IMR-90 (cell line): ENCODE measurements at regions not wholly inside any gene's neighbourhood (a gene's known extent, or its start where the extent isn't known, plus 50 kb on each side); places are given as distances from the start of the nearest gene placed in this dataset.

Experiments used
- ATAC-seq: fragments of 200-7000 bp; cut with Tn5 transposase; 2 replicates; pipeline ENCODE4 v1.9.1; 2020; ENCODE audit warnings: low read depth, mild to moderate bottlenecking, moderate library complexity
- BruUV-seq: library from RNA; stranded (reverse); fragments of 400-500 nt; replicated peaks from 2 replicates; lab custom pipeline; 2021; lab: Mats Ljungman, UMichigan
- CTCF ChIA-PET: fragments of 300-600 bp; formaldehyde crosslinking; extraction: SDS; loops from one replicate; lab custom pipeline; 2021; ENCODE audit warnings: antibody characterized with exemption; lab: Yijun Ruan, JAX
- POLR2A ChIA-PET: fragments of 300-600 bp; sonication (Branson Sonifier 250); formaldehyde crosslinking; loops from one replicate; lab custom pipeline; 2022; ENCODE audit warnings: antibody characterized with exemption; ENCODE audit not compliant: unreplicated experiment; lab: Charles Lee
- DNase-seq: peaks from one replicate; pipeline ENCODE4 v3.0.0; 2013
- H2AFZ ChIP-seq: replicated peaks from 2 replicates; pipeline ENCODE3; 2013; ENCODE audit warnings: low read length, mild to moderate bottlenecking; ENCODE audit not compliant: poor library complexity
- H2AK5ac ChIP-seq: 2 replicates; pipeline ENCODE4 v1.6.1; 2013; ENCODE audit warnings: low read depth, low read length, inconsistent platforms
- H2AK9ac ChIP-seq: replicated peaks from 2 replicates; pipeline ENCODE3; 2013; ENCODE audit warnings: mild to moderate bottlenecking, low read depth, low read length, moderate library complexity; ENCODE audit not compliant: poor library complexity
- H2BK120ac ChIP-seq: 2 replicates; pipeline ENCODE4 v1.6.1; 2013; ENCODE audit warnings: low read depth, low read length, inconsistent platforms
- H2BK15ac ChIP-seq: 3 replicates; pipeline ENCODE4 v1.6.1; 2013; ENCODE audit warnings: low read depth, low read length, inconsistent platforms
- H2BK20ac ChIP-seq: 2 replicates; pipeline ENCODE4 v1.6.1; 2013; ENCODE audit warnings: low read depth, mild to moderate bottlenecking, inconsistent platforms, low read length, moderate library complexity
- H2BK5ac ChIP-seq: 2 replicates; pipeline ENCODE4 v1.6.1; 2013; ENCODE audit warnings: mild to moderate bottlenecking, low read depth, low read length, inconsistent platforms; ENCODE audit not compliant: poor library complexity, severe bottlenecking
- H3K14ac ChIP-seq: replicated peaks from 2 replicates; pipeline ENCODE4 v1.6.1; 2013; ENCODE audit warnings: low read depth, low read length, inconsistent platforms
- H3K18ac ChIP-seq: 2 replicates; pipeline ENCODE4 v1.6.1; 2013; ENCODE audit warnings: low read depth, low read length, control low read depth
- H3K23ac ChIP-seq: 2 replicates; pipeline ENCODE4 v1.6.1; 2013; ENCODE audit warnings: low read depth, low read length, inconsistent platforms
- H3K27ac ChIP-seq: 2 replicates; pipeline ENCODE4 v1.5.1; 2013; ENCODE audit warnings: mild to moderate bottlenecking, control low read depth, low read length; ENCODE audit not compliant: insufficient read depth
- H3K27me3 ChIP-seq: 2 replicates; pipeline ENCODE4 v1.6.1; 2013; ENCODE audit warnings: low read length; ENCODE audit not compliant: control insufficient read depth, insufficient read depth
- H3K36me3 ChIP-seq: 2 replicates; pipeline ENCODE4 v1.6.1; 2013; ENCODE audit warnings: low read length, mixed read lengths; ENCODE audit not compliant: control insufficient read depth, insufficient read depth
- H3K4ac ChIP-seq: 2 replicates; pipeline ENCODE4 v1.6.1; 2013; ENCODE audit warnings: low read depth, low read length, inconsistent platforms
- H3K4me1 ChIP-seq: 2 replicates; pipeline ENCODE4 v1.6.1; 2013; ENCODE audit warnings: low read length, mixed read lengths; ENCODE audit not compliant: control insufficient read depth, insufficient read depth
- H3K4me2 ChIP-seq: 2 replicates; pipeline ENCODE4 v1.6.1; 2013; ENCODE audit warnings: low read depth, mild to moderate bottlenecking, control low read depth, low read length, moderate library complexity
- H3K4me3 ChIP-seq: 2 replicates; pipeline ENCODE4 v1.5.1; 2013; ENCODE audit warnings: low read depth, mild to moderate bottlenecking, control low read depth, low read length, moderate library complexity; ENCODE audit not compliant: insufficient read depth
- H3K56ac ChIP-seq: 2 replicates; pipeline ENCODE4 v1.6.1; 2013; ENCODE audit warnings: low read length, inconsistent platforms; ENCODE audit not compliant: insufficient read depth; ENCODE audit errors: extremely low read depth
- H3K79me1 ChIP-seq, 2 experiments: 2 replicates each; pipeline ENCODE4 v1.6.1; 2013; ENCODE audit warnings: low read length in 2 of 2, inconsistent platforms in 1 of 2, low read depth in 1 of 2
- H3K9ac ChIP-seq: 2 replicates; pipeline ENCODE4 v1.6.1; 2013; ENCODE audit warnings: low read depth, low read length, control low read depth
- H3K9me1 ChIP-seq: 2 replicates; pipeline ENCODE4 v1.6.1; 2013; ENCODE audit warnings: low read length, inconsistent platforms; ENCODE audit not compliant: insufficient read depth
- H3K9me3 ChIP-seq: 2 replicates; pipeline ENCODE4 v1.6.1; 2013; ENCODE audit warnings: low read length; ENCODE audit not compliant: control insufficient read depth, insufficient read depth
- H4K20me1 ChIP-seq: 2 replicates; pipeline ENCODE4 v1.6.1; 2013; ENCODE audit warnings: low read length, inconsistent platforms; ENCODE audit not compliant: insufficient read depth
- H4K5ac ChIP-seq: 2 replicates; pipeline ENCODE4 v1.6.1; 2013; ENCODE audit warnings: mild to moderate bottlenecking, low read depth, low read length, control low read depth
- H4K8ac ChIP-seq, 2 experiments: 2 replicates each; pipeline ENCODE4 v1.6.1; 2013; ENCODE audit warnings: low read depth in 2 of 2, low read length in 2 of 2, control low read depth in 1 of 2, inconsistent platforms in 1 of 2
- H4K91ac ChIP-seq: 2 replicates; pipeline ENCODE4 v1.6.1; 2013; ENCODE audit warnings: low read depth, low read length, inconsistent platforms; ENCODE audit not compliant: insufficient read depth
- RCOR1 ChIP-seq: IDR thresholded peaks from 2 replicates; pipeline ENCODE4 v1.6.1; 2012; ENCODE audit warnings: mild to moderate bottlenecking, low read length, improper control_type of control experiment; ENCODE audit not compliant: insufficient replicate concordance
- USF2 ChIP-seq: fragments of 150-350 bp; IDR thresholded peaks from 2 replicates; pipeline ENCODE4 v1.6.1; 2017; ENCODE audit warnings: mild to moderate bottlenecking, antibody characterized with exemption, low read length, low read depth
- WGBS, 2 experiments: methylation state at CpG; one replicate each; pipeline versions ENCODE4 v1.1.5 to v1.1.7; 2013; ENCODE audit warnings: missing lambda C conversion rate in 2 of 2; ENCODE audit not compliant: insufficient read length in 1 of 2; ENCODE audit errors: extremely low coverage in 2 of 2; 5-methylcytosine and 5-hydroxymethylcytosine counted together
- dilution Hi-C: fragments of 300-500 bp; cut with HindIII; formaldehyde crosslinking; loops from one replicate; pipeline ENCODE4 v1.14.3; 2018; ENCODE audit warnings: low sequenced_read_pairs; ENCODE audit not compliant: unreplicated experiment
- in situ Hi-C: fragments of 300-500 bp; cut with MboI; formaldehyde crosslinking; loops from 3 replicates; pipeline ENCODE4 v1.14.3; 2019; ENCODE audit warnings: low sequenced_read_pairs, inconsistent platforms, mixed read lengths
- intact Hi-C: fragments of 100-400 bp; cut with micrococcal nuclease; formaldehyde crosslinking; loops from 2 replicates; pipeline ENCODE4 v1.10.0; 2022

GRCh38 chr2:42863751-42864150, 71.4 kb upstream of the HAAO start:
- no peak overlapping the region for H2AK5ac ChIP-seq
- in situ Hi-C loops (no loop called here), dilution Hi-C loops (no loop called here), intact Hi-C loops (no loop called here)
- no peaks in the 10 kb centered on the region for H4K20me1 ChIP-seq
- BruUV-seq: no TSS peak
- no peak overlapping the region for H4K91ac ChIP-seq
- ChIA-PET POLR2A (no interaction called here), CTCF (no interaction called here)
- peaks cover 10% of the 10 kb centered on the region for H3K9me3 ChIP-seq
- H3K14ac ChIP-seq: no peak overlapping the region
- H2BK120ac ChIP-seq: no peak overlapping the region
- H3K36me3 ChIP-seq: no peaks in the 10 kb centered on the region
- no peak overlapping the region for H3K18ac ChIP-seq
- no peak overlapping the region for H4K5ac ChIP-seq
- no peak overlapping the region for H3K27ac ChIP-seq
- H3K56ac ChIP-seq: no peak overlapping the region
- no peak overlapping the region for H2AFZ ChIP-seq
- WGBS, 2 experiments: no CpG with 5 or more reads among the region's 10 CpGs
- no peak overlapping the region for H3K4me2 ChIP-seq
- H2AK9ac ChIP-seq: no peak overlapping the region
- no peak overlapping the region for H2BK15ac ChIP-seq
- DNase-seq (no peak), ATAC-seq (no peak)
- no peaks in the 10 kb centered on the region for H3K9me1 ChIP-seq
- H3K23ac ChIP-seq: no peak overlapping the region
- TF ChIP-seq USF2 (no peak), RCOR1 (no peak)
- H3K27me3 ChIP-seq: 0 out of 2 replicates have a peak, but pooled peaks cover 2% of the 10 kb centered on the region
- H3K4ac ChIP-seq: no peak overlapping the region
- H2BK5ac ChIP-seq: no peak overlapping the region
- H3K9ac ChIP-seq: no peak overlapping the region
- no peak overlapping the region for H2BK20ac ChIP-seq
- no peaks in the 10 kb centered on the region; the same call in none of the 2 replicates for H3K4me1 ChIP-seq
- no peak overlapping the region for H4K8ac ChIP-seq
- no peaks in the 10 kb centered on the region for H3K79me1 ChIP-seq
- no peak overlapping the region for H3K4me3 ChIP-seq
